ENCODE measurements at regions not wholly inside any gene's neighbourhood (a gene's known extent, or its start where the extent isn't known, plus 50 kb on each side); places are given as distances from the start of the nearest gene placed in this dataset.

DNA sequence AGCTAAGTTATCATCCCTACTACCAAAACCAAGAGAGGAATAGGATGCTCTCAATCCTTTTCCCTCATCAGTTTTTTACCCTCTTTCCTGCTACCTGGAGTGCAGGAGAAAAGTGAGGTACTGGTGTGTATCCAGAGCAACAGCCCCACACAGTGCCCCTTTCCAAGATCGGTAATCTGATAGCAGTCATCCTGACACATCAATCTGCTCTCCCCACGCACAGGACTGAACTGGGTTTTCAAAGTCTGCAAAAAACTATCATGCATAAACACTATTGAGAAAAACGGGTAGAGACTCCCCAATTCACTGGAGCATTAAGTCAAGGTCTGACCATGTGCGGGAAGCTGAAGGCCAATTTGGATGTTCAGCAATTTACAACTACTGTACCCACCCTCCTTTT, 284.8 kb downstream of the RBM26 start:
- H3F3A ChIP-seq (ENCODE audit: insufficient read depth, low read length, poor library complexity, severe bottlenecking): no peaks in the 10 kb centered on the region
- H3K4me2 ChIP-seq (ENCODE audit: low read length): no peak overlapping the region
- H3K36me3 ChIP-seq (ENCODE audit: insufficient read depth, low read length): no peaks in the 10 kb centered on the region
- H4K20me1 ChIP-seq (ENCODE audit: insufficient read depth): no peaks in the 10 kb centered on the region
- no peaks in the 10 kb centered on the region for H3K9me3 ChIP-seq (ENCODE audit: low read length)
- no peak overlapping the region for H3K9ac ChIP-seq (ENCODE audit: low read length)
- no peaks in the 10 kb centered on the region for H3K27me3 ChIP-seq (ENCODE audit: insufficient read depth, low read depth, low read length)
- no peaks in the 10 kb centered on the region for H3K9me2 ChIP-seq (ENCODE audit: insufficient read depth, low read length)
- no peak overlapping the region for H3K4me3 ChIP-seq (ENCODE audit: low read length)
- H3K79me2 ChIP-seq (replicated peaks; ENCODE audit: insufficient read depth, low read length): no peaks in the 10 kb centered on the region
- no peak overlapping the region for H3K27ac ChIP-seq (ENCODE audit: low read length)
- TF ChIP-seq EP300 (conservative IDR thresholded peaks at IDR 0.05; ENCODE audit: poor library complexity, severe bottlenecking): no peak
- TF ChIP-seq, protein P1, sequence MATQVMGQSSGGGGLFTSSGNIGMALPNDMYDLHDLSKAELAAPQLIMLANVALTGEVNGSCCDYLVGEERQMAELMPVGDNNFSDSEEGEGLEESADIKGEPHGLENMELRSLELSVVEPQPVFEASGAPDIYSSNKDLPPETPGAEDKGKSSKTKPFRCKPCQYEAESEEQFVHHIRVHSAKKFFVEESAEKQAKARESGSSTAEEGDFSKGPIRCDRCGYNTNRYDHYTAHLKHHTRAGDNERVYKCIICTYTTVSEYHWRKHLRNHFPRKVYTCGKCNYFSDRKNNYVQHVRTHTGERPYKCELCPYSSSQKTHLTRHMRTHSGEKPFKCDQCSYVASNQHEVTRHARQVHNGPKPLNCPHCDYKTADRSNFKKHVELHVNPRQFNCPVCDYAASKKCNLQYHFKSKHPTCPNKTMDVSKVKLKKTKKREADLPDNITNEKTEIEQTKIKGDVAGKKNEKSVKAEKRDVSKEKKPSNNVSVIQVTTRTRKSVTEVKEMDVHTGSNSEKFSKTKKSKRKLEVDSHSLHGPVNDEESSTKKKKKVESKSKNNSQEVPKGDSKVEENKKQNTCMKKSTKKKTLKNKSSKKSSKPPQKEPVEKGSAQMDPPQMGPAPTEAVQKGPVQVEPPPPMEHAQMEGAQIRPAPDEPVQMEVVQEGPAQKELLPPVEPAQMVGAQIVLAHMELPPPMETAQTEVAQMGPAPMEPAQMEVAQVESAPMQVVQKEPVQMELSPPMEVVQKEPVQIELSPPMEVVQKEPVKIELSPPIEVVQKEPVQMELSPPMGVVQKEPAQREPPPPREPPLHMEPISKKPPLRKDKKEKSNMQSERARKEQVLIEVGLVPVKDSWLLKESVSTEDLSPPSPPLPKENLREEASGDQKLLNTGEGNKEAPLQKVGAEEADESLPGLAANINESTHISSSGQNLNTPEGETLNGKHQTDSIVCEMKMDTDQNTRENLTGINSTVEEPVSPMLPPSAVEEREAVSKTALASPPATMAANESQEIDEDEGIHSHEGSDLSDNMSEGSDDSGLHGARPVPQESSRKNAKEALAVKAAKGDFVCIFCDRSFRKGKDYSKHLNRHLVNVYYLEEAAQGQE (IDR thresholded peaks at IDR 0.05; ENCODE audit: borderline replicate concordance): no peak
- no peak overlapping the region for H2AFZ ChIP-seq (ENCODE audit: low read depth, low read length)

DNA sequence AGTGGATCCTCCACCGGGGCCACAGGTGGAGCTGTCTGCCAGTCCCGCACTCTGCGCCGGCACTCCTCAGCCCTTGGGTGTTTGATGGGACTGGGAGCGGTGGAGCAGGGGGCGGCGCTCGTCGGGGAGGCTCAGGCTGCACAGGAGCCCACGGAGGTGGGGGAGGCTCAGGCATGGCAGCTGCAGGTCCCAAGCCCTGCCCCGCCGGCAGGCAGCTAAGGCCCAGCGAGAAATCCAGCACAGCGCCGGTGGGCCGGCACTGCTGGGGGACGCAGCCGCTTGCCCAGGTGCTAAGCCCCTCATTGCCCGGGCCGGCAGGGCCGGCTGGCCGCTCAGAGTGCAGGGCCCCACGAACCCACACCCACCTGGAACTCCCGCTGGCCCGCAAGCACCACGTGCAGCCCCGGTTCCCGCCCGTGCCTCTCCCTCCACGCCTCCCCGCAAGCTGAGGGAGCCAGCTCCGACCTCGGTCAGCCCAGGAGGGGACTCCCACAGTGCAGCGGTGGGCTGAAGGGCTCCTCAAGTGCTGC, 286.4 kb downstream of the RBM26 start:
- no peak overlapping the region for H3K27ac ChIP-seq (ENCODE audit: low read length)
- H3F3A ChIP-seq (ENCODE audit: insufficient read depth, low read length, poor library complexity, severe bottlenecking): no peaks in the 10 kb centered on the region
- no peak overlapping the region for H2AFZ ChIP-seq (ENCODE audit: low read depth, low read length)
- no peaks in the 10 kb centered on the region for H3K79me2 ChIP-seq (replicated peaks; ENCODE audit: insufficient read depth, low read length)
- no peaks in the 10 kb centered on the region for H3K27me3 ChIP-seq (ENCODE audit: insufficient read depth, low read depth, low read length)
- no peaks in the 10 kb centered on the region for H3K9me3 ChIP-seq (ENCODE audit: low read length)
- no peaks in the 10 kb centered on the region for H4K20me1 ChIP-seq (ENCODE audit: insufficient read depth)
- H3K9ac ChIP-seq (ENCODE audit: low read length): no peak overlapping the region
- H3K4me2 ChIP-seq (ENCODE audit: low read length): no peak overlapping the region
- H3K9me2 ChIP-seq (ENCODE audit: insufficient read depth, low read length): no peaks in the 10 kb centered on the region
- no peak overlapping the region for H3K4me3 ChIP-seq (ENCODE audit: low read length)
- no peaks in the 10 kb centered on the region for H3K36me3 ChIP-seq (ENCODE audit: insufficient read depth, low read length)
- no peak for TF ChIP-seq EZH2 (IDR thresholded peaks at IDR 0.05; ENCODE audit: borderline replicate concordance, insufficient read depth, low read length, poor library complexity, severe bottlenecking)
- TF ChIP-seq, protein P1 (IDR thresholded peaks at IDR 0.05; ENCODE audit: borderline replicate concordance): no peak
- TF ChIP-seq, protein P2, sequence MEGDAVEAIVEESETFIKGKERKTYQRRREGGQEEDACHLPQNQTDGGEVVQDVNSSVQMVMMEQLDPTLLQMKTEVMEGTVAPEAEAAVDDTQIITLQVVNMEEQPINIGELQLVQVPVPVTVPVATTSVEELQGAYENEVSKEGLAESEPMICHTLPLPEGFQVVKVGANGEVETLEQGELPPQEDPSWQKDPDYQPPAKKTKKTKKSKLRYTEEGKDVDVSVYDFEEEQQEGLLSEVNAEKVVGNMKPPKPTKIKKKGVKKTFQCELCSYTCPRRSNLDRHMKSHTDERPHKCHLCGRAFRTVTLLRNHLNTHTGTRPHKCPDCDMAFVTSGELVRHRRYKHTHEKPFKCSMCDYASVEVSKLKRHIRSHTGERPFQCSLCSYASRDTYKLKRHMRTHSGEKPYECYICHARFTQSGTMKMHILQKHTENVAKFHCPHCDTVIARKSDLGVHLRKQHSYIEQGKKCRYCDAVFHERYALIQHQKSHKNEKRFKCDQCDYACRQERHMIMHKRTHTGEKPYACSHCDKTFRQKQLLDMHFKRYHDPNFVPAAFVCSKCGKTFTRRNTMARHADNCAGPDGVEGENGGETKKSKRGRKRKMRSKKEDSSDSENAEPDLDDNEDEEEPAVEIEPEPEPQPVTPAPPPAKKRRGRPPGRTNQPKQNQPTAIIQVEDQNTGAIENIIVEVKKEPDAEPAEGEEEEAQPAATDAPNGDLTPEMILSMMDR (IDR thresholded peaks at IDR 0.05; ENCODE audit: poor library complexity, severe bottlenecking): no peak
- no peak for TF ChIP-seq MXI1 (conservative IDR thresholded peaks at IDR 0.05; ENCODE audit: poor library complexity, severe bottlenecking)
- TF ChIP-seq POLR2AphosphoS5 (IDR thresholded peaks at IDR 0.05): no peak
- no peak for TF ChIP-seq RAD21 (conservative IDR thresholded peaks at IDR 0.05)
- no peak for TF ChIP-seq SMC3 (conservative IDR thresholded peaks at IDR 0.05; ENCODE audit: poor library complexity)
- TF ChIP-seq TAF1 (IDR thresholded peaks at IDR 0.05; ENCODE audit: low read depth): no peak
- TF ChIP-seq EP300 (conservative IDR thresholded peaks at IDR 0.05; ENCODE audit: poor library complexity, severe bottlenecking): no peak
